ENCODE measurements at regions not wholly inside any gene's neighbourhood (a gene's known extent, or its start where the extent isn't known, plus 50 kb on each side); places are given as distances from the start of the nearest gene placed in this dataset.

GRCh38 chr11:32265911-32266310, 169.4 kb downstream of the WT1 start:
- Histone ChIP-seq H3K27ac (ENCODE audit: low read depth in 1 of 3, low read length in 2 of 3) (no peak overlapping the region), H3K4me1 (ENCODE audit: control insufficient read depth in 3 of 3, insufficient read depth in 2 of 3, low read depth in 1 of 3, low read length in 2 of 3) (no peaks in the 10 kb centered on the region), H3K36me3 (ENCODE audit: control insufficient read depth in 3 of 3, insufficient read depth in 2 of 3, low read depth in 1 of 3, low read length in 3 of 3) (no peaks in the 10 kb centered on the region), H3K4me3 (ENCODE audit: low read depth in 1 of 3, low read length in 3 of 3) (no peak overlapping the region), H3K9me3 (ENCODE audit: control insufficient read depth in 2 of 2, insufficient read depth in 1 of 2, low read depth in 1 of 2, low read length in 1 of 2) (no peaks in the 10 kb centered on the region), H3K27me3 (ENCODE audit: control insufficient read depth in 3 of 3, insufficient read depth in 3 of 3, low read length in 3 of 3) (no peaks in the 10 kb centered on the region)
- FAIRE-seq, result no peak
- WGBS, 3 donors, result 47 to 65% (median 51%) methylated on average over 1 of the region's 1 CpG
- no peak for DNase-seq

GRCh38 chr11:32266601-32267000, 168.7 kb downstream of the WT1 start:
- no peak overlapping the region for H3K4me3 ChIP-seq (ENCODE audit: low read depth in 1 of 3, low read length in 3 of 3)
- H3K27me3 ChIP-seq (ENCODE audit: control insufficient read depth in 3 of 3, insufficient read depth in 3 of 3, low read length in 3 of 3), result no peaks in the 10 kb centered on the region
- no peak overlapping the region for H3K27ac ChIP-seq (ENCODE audit: low read depth in 1 of 3, low read length in 2 of 3)
- no peak for FAIRE-seq
- no peaks in the 10 kb centered on the region for H3K9me3 ChIP-seq (ENCODE audit: control insufficient read depth in 2 of 2, insufficient read depth in 1 of 2, low read depth in 1 of 2, low read length in 1 of 2)
- H3K4me1 ChIP-seq (ENCODE audit: control insufficient read depth in 3 of 3, insufficient read depth in 2 of 3, low read depth in 1 of 3, low read length in 2 of 3), result no peaks in the 10 kb centered on the region
- 37 to 64% (median 43%) methylated on average over 4 of the region's 4 CpGs for WGBS, 3 donors
- no peak for DNase-seq
- H3K36me3 ChIP-seq (ENCODE audit: control insufficient read depth in 3 of 3, insufficient read depth in 2 of 3, low read depth in 1 of 3, low read length in 3 of 3), result no peaks in the 10 kb centered on the region

GRCh38 chr11:32267679-32268187, 167.6 kb downstream of the WT1 start:
- no peak for FAIRE-seq
- no peaks in the 10 kb centered on the region for H3K9me3 ChIP-seq (ENCODE audit: control insufficient read depth in 2 of 2, insufficient read depth in 1 of 2, low read depth in 1 of 2, low read length in 1 of 2)
- no peak for DNase-seq
- no peaks in the 10 kb centered on the region for H3K36me3 ChIP-seq (ENCODE audit: control insufficient read depth in 3 of 3, insufficient read depth in 2 of 3, low read depth in 1 of 3, low read length in 3 of 3)
- no peak overlapping the region for H3K27ac ChIP-seq (ENCODE audit: low read depth in 1 of 3, low read length in 2 of 3)
- H3K4me3 ChIP-seq (ENCODE audit: low read depth in 1 of 3, low read length in 3 of 3), result no peak overlapping the region
- H3K4me1 ChIP-seq (ENCODE audit: control insufficient read depth in 3 of 3, insufficient read depth in 2 of 3, low read depth in 1 of 3, low read length in 2 of 3), result no peaks in the 10 kb centered on the region
- 73 to 78% (median 75%) methylated on average over 7 of the region's 7 CpGs for WGBS, 3 donors
- no peaks in the 10 kb centered on the region for H3K27me3 ChIP-seq (ENCODE audit: control insufficient read depth in 3 of 3, insufficient read depth in 3 of 3, low read length in 3 of 3)

- Histone ChIP-seq H3K36me3 (ENCODE audit: control insufficient read depth in 3 of 3, insufficient read depth in 2 of 3, low read depth in 1 of 3, low read length in 3 of 3) (no peaks in the 10 kb centered on the region), H3K4me1 (ENCODE audit: control insufficient read depth in 3 of 3, insufficient read depth in 2 of 3, low read depth in 1 of 3, low read length in 2 of 3) (no peaks in the 10 kb centered on the region), H3K27ac (ENCODE audit: low read depth in 1 of 3, low read length in 2 of 3) (no peak overlapping the region), H3K4me3 (ENCODE audit: low read depth in 1 of 3, low read length in 3 of 3) (no peak overlapping the region), H3K27me3 (ENCODE audit: control insufficient read depth in 3 of 3, insufficient read depth in 3 of 3, low read length in 3 of 3) (no peaks in the 10 kb centered on the region), H3K9me3 (ENCODE audit: control insufficient read depth in 2 of 2, insufficient read depth in 1 of 2, low read depth in 1 of 2, low read length in 1 of 2) (no peaks in the 10 kb centered on the region)
- FAIRE-seq (no peak), DNase-seq (no peak)
- 73 to 83% (median 82%) methylated on average over 4 of the region's 4 CpGs for WGBS, 3 donors
Measured at GRCh38 chr11:32273931-32274330, 161.4 kb downstream of the WT1 start.

- Histone ChIP-seq H3K9me3 (ENCODE audit: control insufficient read depth in 2 of 2, insufficient read depth in 1 of 2, low read depth in 1 of 2, low read length in 1 of 2) (no peaks in the 10 kb centered on the region), H3K27ac (ENCODE audit: low read depth in 1 of 3, low read length in 2 of 3) (no peak overlapping the region)
- WGBS, 3 donors, result 49 to 66% (median 50%) methylated on average over 3 of the region's 3 CpGs
Measured at GRCh38 chr11:32279672-32280071, 155.7 kb downstream of the WT1 start.

GRCh38 chr11:32280339-32280738, 155.0 kb downstream of the WT1 start:
- no peak overlapping the region for H3K27ac ChIP-seq (ENCODE audit: low read depth in 1 of 3, low read length in 2 of 3)
- 26 to 62% (median 55%) methylated on average over 1 of the region's 1 CpG for WGBS, 3 donors
- no peaks in the 10 kb centered on the region for H3K9me3 ChIP-seq (ENCODE audit: control insufficient read depth in 2 of 2, insufficient read depth in 1 of 2, low read depth in 1 of 2, low read length in 1 of 2)
- no peak for DNase-seq
- H3K27me3 ChIP-seq (ENCODE audit: control insufficient read depth in 3 of 3, insufficient read depth in 3 of 3, low read length in 3 of 3), result no peaks in the 10 kb centered on the region
- H3K36me3 ChIP-seq (ENCODE audit: control insufficient read depth in 3 of 3, insufficient read depth in 2 of 3, low read depth in 1 of 3, low read length in 3 of 3), result no peaks in the 10 kb centered on the region
- H3K4me1 ChIP-seq (ENCODE audit: control insufficient read depth in 3 of 3, insufficient read depth in 2 of 3, low read depth in 1 of 3, low read length in 2 of 3), result no peaks in the 10 kb centered on the region
- FAIRE-seq, result no peak
- H3K4me3 ChIP-seq (ENCODE audit: low read depth in 1 of 3, low read length in 3 of 3), result no peak overlapping the region

More at GRCh38 chr11:32279672-32280071, 155.7 kb downstream of the WT1 start:
- no peaks in the 10 kb centered on the region for H3K4me1 ChIP-seq (ENCODE audit: control insufficient read depth in 3 of 3, insufficient read depth in 2 of 3, low read depth in 1 of 3, low read length in 2 of 3)
- FAIRE-seq (no peak), DNase-seq (no peak)
- H3K27me3 ChIP-seq (ENCODE audit: control insufficient read depth in 3 of 3, insufficient read depth in 3 of 3, low read length in 3 of 3), result no peaks in the 10 kb centered on the region
- no peaks in the 10 kb centered on the region for H3K36me3 ChIP-seq (ENCODE audit: control insufficient read depth in 3 of 3, insufficient read depth in 2 of 3, low read depth in 1 of 3, low read length in 3 of 3)
- no peak overlapping the region for H3K4me3 ChIP-seq (ENCODE audit: low read depth in 1 of 3, low read length in 3 of 3)

- no peak overlapping the region for H3K4me3 ChIP-seq (ENCODE audit: low read depth in 1 of 3, low read length in 3 of 3)
- 8 to 32% (median 14%) methylated on average over 1 of the region's 1 CpG for WGBS, 3 donors
- no peaks in the 10 kb centered on the region for H3K9me3 ChIP-seq (ENCODE audit: control insufficient read depth in 2 of 2, insufficient read depth in 1 of 2, low read depth in 1 of 2, low read length in 1 of 2)
- no peak overlapping the region for H3K27ac ChIP-seq (ENCODE audit: low read depth in 1 of 3, low read length in 2 of 3)
- no peaks in the 10 kb centered on the region for H3K36me3 ChIP-seq (ENCODE audit: control insufficient read depth in 3 of 3, insufficient read depth in 2 of 3, low read depth in 1 of 3, low read length in 3 of 3)
- H3K27me3 ChIP-seq (ENCODE audit: control insufficient read depth in 3 of 3, insufficient read depth in 3 of 3, low read length in 3 of 3), result no peaks in the 10 kb centered on the region
- DNase-seq (no peak), FAIRE-seq (no peak)
- H3K4me1 ChIP-seq (ENCODE audit: control insufficient read depth in 3 of 3, insufficient read depth in 2 of 3, low read depth in 1 of 3, low read length in 2 of 3), result no peaks in the 10 kb centered on the region
Measured at GRCh38 chr11:32288276-32288675, 147.1 kb downstream of the WT1 start.

GRCh38 chr11:32289701-32290100, 145.6 kb downstream of the WT1 start:
- Histone ChIP-seq H3K27me3 (ENCODE audit: control insufficient read depth in 3 of 3, insufficient read depth in 3 of 3, low read length in 3 of 3) (no peaks in the 10 kb centered on the region), H3K36me3 (ENCODE audit: control insufficient read depth in 3 of 3, insufficient read depth in 2 of 3, low read depth in 1 of 3, low read length in 3 of 3) (no peaks in the 10 kb centered on the region), H3K9me3 (ENCODE audit: control insufficient read depth in 2 of 2, insufficient read depth in 1 of 2, low read depth in 1 of 2, low read length in 1 of 2) (no peaks in the 10 kb centered on the region), H3K4me1 (ENCODE audit: control insufficient read depth in 3 of 3, insufficient read depth in 2 of 3, low read depth in 1 of 3, low read length in 2 of 3) (no peaks in the 10 kb centered on the region), H3K4me3 (ENCODE audit: low read depth in 1 of 3, low read length in 3 of 3) (no peak overlapping the region), H3K27ac (ENCODE audit: low read depth in 1 of 3, low read length in 2 of 3) (no peak overlapping the region)
- DNase-seq (no peak), FAIRE-seq (no peak)
- 76 to 89% (median 79%) methylated on average over 5 of the region's 5 CpGs for WGBS, 3 donors

GRCh38 chr11:32290783-32291182, 144.6 kb downstream of the WT1 start:
- DNase-seq (no peak), FAIRE-seq (no peak)
- Histone ChIP-seq H3K4me3 (ENCODE audit: low read depth in 1 of 3, low read length in 3 of 3) (no peak overlapping the region), H3K27ac (ENCODE audit: low read depth in 1 of 3, low read length in 2 of 3) (no peak overlapping the region), H3K27me3 (ENCODE audit: control insufficient read depth in 3 of 3, insufficient read depth in 3 of 3, low read length in 3 of 3) (no peaks in the 10 kb centered on the region), H3K4me1 (ENCODE audit: control insufficient read depth in 3 of 3, insufficient read depth in 2 of 3, low read depth in 1 of 3, low read length in 2 of 3) (no peaks in the 10 kb centered on the region), H3K9me3 (ENCODE audit: control insufficient read depth in 2 of 2, insufficient read depth in 1 of 2, low read depth in 1 of 2, low read length in 1 of 2) (no peaks in the 10 kb centered on the region), H3K36me3 (ENCODE audit: control insufficient read depth in 3 of 3, insufficient read depth in 2 of 3, low read depth in 1 of 3, low read length in 3 of 3) (no peaks in the 10 kb centered on the region)
- WGBS, 3 donors, result 50 to 70% (median 56%) methylated on average over 3 of the region's 3 CpGs
